Retinal pigment epithelial cell (primary cell): ENCODE measurements at regions not wholly inside any gene's neighbourhood (a gene's known extent, or its start where the extent isn't known, plus 50 kb on each side); places are given as distances from the start of the nearest gene placed in this dataset.

ENCODE experiments used
- DNase-seq: peaks from one replicate; pipeline ENCODE4 v3.0.0-alpha.2; 2010; ENCODE audit warnings: low read depth
- H3K4me3 ChIP-seq: 2 replicates; pipeline ENCODE4 v1.5.1; 2011; ENCODE audit warnings: mild to moderate bottlenecking, low read length, control low read depth, moderate library complexity
- TF ChIP-seq, protein P1 (sequence below): conservative IDR thresholded peaks from 2 replicates; pipeline ENCODE4 v1.5.1; 2011; ENCODE audit warnings: low read depth, low read length, control low read depth, inconsistent platforms

DNA sequence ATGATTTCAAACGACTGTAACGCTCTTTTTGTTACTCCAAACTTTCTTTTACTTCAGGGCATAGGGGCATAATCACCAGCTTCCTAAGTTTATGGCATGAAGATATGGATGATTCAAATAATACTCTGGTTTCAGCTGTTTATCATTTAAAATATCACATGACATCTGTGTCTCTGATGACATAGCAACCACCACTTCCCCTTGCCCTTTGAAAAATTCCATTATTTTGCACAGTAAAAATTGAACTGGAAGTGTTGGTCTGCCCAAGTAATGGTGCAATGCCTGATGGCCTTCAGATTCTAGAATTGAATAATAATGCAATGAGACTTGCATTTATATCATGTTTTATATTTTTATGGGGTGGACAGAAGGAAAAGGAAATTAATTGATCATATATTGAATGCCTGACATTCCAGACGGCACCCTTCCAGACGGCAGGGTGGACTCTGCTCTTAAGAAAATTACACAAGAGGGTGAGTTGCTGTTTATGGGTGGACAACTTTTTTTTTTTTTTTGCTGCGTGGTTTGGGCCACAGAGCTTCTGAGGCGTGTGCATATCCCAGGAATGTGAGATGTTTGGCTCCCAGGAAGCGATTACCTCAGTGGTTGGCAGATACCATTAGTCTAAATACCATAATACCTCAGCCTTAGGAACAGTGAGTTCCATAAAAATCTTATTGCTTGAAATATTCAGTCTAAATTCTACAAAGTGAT lies 101.7 kb upstream of the ZNF521 start:
- H3K4me3 ChIP-seq: no peak overlapping the region
- no peak for DNase-seq
- TF ChIP-seq, protein P1, sequence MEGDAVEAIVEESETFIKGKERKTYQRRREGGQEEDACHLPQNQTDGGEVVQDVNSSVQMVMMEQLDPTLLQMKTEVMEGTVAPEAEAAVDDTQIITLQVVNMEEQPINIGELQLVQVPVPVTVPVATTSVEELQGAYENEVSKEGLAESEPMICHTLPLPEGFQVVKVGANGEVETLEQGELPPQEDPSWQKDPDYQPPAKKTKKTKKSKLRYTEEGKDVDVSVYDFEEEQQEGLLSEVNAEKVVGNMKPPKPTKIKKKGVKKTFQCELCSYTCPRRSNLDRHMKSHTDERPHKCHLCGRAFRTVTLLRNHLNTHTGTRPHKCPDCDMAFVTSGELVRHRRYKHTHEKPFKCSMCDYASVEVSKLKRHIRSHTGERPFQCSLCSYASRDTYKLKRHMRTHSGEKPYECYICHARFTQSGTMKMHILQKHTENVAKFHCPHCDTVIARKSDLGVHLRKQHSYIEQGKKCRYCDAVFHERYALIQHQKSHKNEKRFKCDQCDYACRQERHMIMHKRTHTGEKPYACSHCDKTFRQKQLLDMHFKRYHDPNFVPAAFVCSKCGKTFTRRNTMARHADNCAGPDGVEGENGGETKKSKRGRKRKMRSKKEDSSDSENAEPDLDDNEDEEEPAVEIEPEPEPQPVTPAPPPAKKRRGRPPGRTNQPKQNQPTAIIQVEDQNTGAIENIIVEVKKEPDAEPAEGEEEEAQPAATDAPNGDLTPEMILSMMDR: no peak

DNA sequence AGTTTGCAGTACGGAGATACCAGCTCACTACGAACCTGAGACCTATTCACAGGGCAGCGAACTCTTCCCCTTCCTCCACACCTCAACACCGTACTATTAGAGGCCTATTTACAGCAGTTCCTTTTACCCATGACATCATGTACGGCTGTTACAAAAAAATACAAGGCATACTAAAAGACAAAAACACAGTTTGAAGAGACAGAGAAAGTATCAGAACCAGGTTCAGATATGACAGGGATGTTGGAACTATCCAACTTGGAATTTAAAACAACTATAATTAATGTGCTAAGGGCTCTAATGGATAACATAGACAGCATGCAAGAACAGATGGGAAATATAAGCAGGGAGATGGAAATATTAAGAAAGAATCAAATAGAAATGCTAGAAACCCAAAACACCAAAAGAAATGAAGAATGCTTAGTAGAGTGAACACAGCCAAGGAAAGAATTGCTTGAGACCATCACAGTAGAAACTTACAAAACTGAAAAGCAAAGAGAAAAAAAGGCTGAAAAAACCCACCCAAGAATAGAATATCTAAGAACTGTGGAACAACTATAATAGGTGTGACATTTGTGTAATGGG lies 99.2 kb upstream of the ZNF521 start:
- TF ChIP-seq, protein P1: no peak
- no peak overlapping the region for H3K4me3 ChIP-seq
- DNase-seq: no peak

DNA sequence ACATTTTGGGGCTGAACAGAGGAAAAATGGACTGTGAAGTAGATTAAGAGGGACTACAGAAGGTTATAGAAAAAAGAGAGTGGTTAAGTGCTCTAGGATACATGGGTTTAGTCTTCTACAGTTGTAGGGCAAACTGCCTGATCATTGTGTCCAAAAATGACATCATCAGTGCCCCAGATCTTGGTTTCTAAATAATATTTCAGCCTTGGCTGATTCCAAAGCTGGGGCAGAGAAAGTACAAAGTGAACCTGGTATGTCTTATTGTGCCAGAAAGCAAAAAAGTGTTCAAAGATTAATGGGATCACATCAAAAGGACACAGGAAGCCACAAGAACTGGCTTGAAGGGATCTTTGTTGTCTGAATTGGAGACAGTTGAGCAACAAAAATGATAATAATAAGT lies 97.1 kb upstream of the ZNF521 start:
- no peak overlapping the region for H3K4me3 ChIP-seq
- DNase-seq: no peak
- TF ChIP-seq, protein P1: no peak

DNA sequence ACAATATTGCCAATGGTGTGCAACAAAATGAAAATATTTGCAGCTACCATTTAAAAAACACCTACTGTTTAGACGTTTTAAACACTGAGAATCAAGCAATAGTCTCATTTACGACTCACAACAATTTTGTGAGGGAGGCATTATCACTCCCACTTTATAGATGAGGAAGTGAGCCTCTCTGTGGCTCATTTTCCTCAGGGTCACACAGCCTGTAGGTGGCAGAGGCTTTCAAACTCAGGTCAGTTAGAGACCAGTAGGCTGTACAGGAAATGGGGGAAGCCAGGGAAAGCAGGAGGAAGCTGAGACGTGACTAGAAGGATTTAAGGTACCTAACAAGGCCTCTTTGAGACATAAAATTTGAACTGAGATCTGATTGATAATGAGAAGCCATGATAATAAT lies 95.0 kb upstream of the ZNF521 start:
- H3K4me3 ChIP-seq: no peak overlapping the region
- DNase-seq: no peak

DNA sequence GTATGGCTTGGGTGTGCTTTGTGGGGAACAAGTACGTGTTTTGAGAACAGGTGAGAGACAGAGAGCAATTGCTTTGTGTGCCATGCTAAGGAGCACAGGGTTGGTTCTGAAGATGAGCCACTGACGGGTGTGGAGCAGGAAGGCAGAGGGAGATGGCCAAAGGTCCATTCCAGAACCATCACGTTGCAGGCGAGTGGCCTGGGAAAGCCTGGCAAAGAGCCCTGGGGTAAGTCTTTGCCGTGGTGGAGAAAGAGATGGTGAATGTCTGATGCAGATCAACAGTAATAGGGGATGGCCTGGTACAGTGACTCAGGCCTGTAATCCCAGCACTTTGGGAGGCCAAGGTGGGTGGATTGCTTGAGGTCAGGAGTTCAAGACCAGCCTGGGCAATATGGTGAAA lies 93.5 kb upstream of the ZNF521 start:
- no peak overlapping the region for H3K4me3 ChIP-seq
- TF ChIP-seq, protein P1: no peak
- DNase-seq: no peak

More for the DNA sequence above, 95.0 kb upstream of the ZNF521 start:
- TF ChIP-seq, protein P1: no peak

DNA sequence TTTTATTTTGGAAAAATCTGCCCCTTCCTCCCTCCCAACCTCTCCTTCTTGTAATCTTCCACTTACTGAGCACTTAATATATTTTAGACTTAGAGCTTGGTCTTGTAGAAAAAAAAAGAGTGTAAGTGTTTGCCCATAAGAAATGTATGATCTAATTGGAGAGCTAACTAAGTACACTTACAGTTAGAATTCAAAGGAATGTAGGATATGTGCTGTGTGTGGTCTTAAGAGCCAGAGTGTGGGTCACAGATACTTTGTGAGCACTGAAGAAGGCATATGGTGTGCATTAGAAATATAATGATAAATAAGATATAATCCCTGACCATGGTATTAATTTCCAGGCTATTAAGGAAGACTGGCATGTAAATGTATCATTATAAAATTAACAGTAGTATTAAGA lies 91.8 kb upstream of the ZNF521 start:
- TF ChIP-seq, protein P1: no peak
- no peak for DNase-seq

More for the DNA sequence above, 91.8 kb upstream of the ZNF521 start:
- H3K4me3 ChIP-seq: no peak overlapping the region
